GM12892 (cell line): ENCODE measurements at regions not wholly inside any gene's neighbourhood (a gene's known extent, or its start where the extent isn't known, plus 50 kb on each side); places are given as distances from the start of the nearest gene placed in this dataset.

ENCODE experiments used
- POLR2A ChIP-seq: IDR thresholded peaks from 2 replicates; pipeline ENCODE4 v1.6.1; 2011; ENCODE audit warnings: low read depth, low read length, control low read depth
- POLR2AphosphoS5 ChIP-seq: IDR thresholded peaks from 2 replicates; pipeline ENCODE4 v1.6.1; 2011; ENCODE audit warnings: low read depth, low read length, control low read depth
- TAF1 ChIP-seq: IDR thresholded peaks from 2 replicates; pipeline ENCODE4 v1.6.1; 2011; ENCODE audit warnings: low read depth, mild to moderate bottlenecking, control low read depth, low read length, borderline replicate concordance

DNA sequence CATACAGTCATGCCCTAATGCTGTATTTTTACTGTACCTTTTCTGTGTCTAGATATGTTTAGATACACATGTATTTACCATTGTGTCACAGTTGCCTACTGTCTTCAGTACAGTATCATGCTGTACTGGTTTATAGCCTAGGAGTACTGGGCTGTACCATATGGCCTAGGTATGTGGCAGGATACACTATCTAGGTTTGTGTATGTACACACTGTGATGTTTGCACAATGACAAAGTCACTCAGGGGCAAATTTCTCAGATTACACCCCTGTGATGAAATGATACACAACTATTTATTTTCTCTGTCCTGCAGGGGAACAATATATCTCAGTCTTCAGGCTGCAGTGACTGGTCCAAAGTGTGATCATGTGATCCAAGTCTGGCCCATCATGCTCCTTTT, 1076.1 kb downstream of the VRK1 start:
- no peak for TF ChIP-seq POLR2A
- TF ChIP-seq POLR2AphosphoS5 = no peak
- TF ChIP-seq TAF1 = no peak
